Testis (tissue), 2 donors: ENCODE measurements at regions not wholly inside any gene's neighbourhood (a gene's known extent, or its start where the extent isn't known, plus 50 kb on each side); places are given as distances from the start of the nearest gene placed in this dataset.

Source experiments
- CTCF ChIP-seq, 3 experiments: fragments of 450-650 bp in 2 of 3; fragments of 200-600 bp in 1 of 3; sonication (generic) in 1 of 3; IDR thresholded peaks; one replicate each; pipeline ENCODE4 v1.5.1; 2016 to 2019; ENCODE audit warnings: antibody characterized with exemption in 3 of 3, mild to moderate bottlenecking in 2 of 3, moderate library complexity in 1 of 3
- POLR2A ChIP-seq: fragments of 450-650 bp; IDR thresholded peaks from one replicate; pipeline ENCODE4 v1.6.1; 2017; ENCODE audit warnings: antibody characterized with exemption, mild to moderate bottlenecking, moderate library complexity

- TF ChIP-seq CTCF (IDR thresholded peaks at IDR 0.05) (no peak), POLR2A (no peak)
Measured at GRCh38 chr5:97544240-97544639, 361.2 kb upstream of the RIOK2 start.
